Hematopoietic multipotent progenitor cell treated with erythropoietin and hydrocortisone succinate and interleukin-3 and kit ligand, for 8 days (in vitro differentiated cells): ENCODE measurements at regions not wholly inside any gene's neighbourhood (a gene's known extent, or its start where the extent isn't known, plus 50 kb on each side); places are given as distances from the start of the nearest gene placed in this dataset.

ENCODE experiments used
- DNase-seq: peaks from one replicate; pipeline ENCODE4 v3.0.0-alpha.2; 2015

DNA sequence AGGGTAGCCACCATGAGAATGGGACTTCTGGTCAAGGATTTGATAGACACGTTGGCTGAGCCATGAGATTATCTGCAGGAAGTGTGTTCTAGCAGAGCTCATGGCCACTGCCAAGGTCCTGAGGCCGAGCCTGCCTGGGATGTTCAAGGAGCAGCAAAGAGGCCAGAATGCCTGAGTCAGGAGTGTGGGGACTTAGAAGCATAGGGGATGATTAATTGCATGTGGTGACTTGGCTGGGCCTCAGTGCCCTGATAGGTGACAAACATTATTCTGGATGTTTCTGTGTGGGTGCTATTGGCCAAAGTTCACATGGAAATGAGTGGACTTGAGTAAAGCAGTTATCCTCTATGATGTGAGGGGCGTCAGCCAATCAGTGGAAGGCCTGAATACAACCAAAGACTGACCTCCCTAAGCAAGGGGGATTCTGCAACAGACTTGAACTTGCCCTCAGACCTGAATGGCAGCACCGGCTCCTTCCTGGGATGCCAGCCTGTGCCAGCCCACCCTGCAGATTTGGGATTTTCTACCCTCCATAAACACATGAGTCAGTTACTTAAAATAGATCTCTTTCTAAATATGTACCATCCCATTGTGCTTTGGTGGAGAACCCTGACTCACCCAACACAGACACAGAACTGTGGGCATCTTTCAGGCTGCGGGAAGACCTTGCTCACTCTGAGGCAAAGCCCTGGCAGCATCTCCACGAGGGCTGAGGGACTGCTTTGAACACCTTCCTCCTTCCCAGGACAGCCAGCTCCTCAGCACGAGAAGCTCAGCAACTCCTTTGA lies 363.9 kb upstream of the MGMT start:
- no peak for DNase-seq

DNA sequence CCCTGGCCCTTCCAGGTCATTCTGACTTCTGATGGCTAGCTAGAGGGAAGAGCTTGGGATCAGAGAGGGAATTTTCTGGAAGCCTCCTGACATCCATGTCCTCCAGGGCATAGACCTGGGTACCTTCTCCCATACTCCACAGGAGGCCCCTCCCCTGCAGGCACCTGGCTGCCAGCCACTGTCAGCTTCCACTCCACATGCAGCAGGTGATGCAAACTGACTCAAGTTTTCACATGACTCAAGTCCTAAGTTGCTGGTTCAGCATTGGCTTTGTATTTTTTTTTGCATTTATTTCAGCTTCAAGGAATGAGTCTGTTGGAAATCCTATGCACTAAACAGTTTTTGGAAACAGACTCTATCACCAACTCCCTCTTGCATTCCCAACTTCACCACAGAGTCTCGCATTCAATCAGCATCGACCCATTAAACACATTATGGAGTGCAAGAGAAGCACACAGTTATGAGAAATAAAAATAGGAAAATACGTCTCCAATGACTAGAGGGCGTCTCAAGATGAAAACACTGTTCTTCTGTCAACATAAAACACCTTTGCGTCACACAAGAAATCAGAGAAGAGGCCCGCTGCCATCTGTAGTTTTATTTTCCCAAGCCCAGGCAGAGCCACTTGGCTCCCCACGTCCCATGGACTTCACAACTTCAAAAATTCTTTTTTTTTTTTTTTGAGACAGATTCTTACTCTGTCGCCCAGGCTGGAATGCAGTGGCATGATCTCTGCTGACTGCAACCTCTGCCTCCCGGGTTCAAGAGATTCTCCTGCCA lies 362.6 kb upstream of the MGMT start:
- no peak for DNase-seq

DNA sequence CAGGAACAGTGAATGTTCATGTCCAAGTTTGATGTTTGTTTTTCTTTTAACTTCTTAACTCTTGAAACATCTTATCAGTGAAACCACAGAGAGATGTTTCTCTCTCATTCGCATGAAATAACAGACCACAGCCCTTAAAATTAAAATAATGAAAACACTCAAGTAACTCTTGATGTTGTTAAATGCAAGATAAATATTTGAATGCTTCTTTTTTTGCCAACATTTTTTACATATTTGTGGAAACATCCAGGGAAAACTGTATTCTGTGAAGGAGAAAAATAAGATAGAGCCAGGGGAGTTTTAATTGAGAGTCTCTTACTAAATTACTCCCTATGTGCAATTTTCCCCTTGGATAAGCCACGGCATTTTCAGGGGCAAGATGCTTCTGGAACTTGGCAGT lies 361.8 kb upstream of the MGMT start:
- no peak for DNase-seq

DNA sequence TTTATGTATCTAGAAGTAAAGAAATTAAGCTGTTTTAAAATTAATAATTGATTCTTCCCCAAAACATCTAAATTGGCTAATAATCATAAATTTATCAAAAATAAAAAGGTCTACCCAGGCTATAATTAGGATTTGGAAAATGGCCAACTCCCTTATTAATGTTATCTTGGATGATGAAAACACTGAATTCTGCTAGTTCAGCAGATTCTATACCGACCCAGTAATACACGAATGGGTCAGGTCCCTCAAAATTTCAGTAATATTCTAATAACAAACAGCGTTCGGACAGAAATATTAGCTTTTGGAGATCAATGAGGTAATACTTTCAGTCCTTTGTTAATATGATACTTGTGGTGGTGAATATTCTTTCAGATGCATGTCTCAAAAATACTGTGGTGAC lies 360.7 kb upstream of the MGMT start:
- DNase-seq, result no peak

DNA sequence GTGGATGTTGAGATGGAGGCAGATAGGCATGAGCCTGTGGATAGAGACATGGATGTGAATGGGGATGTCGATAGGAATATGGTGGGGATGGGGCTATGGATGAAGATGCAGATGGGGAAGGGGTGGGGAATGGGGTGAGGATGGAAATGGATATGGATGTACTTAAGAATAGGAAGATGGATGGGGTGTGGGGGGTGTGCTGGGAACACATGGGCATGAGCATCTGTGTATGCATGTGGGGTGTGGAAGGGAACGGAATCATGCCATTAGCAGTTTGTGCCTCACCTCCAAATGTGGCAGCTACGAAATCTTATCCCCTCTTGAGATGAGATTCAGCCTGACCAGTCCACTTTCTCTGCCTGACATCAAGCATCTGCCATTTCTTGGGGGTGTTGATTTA lies 359.5 kb upstream of the MGMT start:
- no peak for DNase-seq

DNA sequence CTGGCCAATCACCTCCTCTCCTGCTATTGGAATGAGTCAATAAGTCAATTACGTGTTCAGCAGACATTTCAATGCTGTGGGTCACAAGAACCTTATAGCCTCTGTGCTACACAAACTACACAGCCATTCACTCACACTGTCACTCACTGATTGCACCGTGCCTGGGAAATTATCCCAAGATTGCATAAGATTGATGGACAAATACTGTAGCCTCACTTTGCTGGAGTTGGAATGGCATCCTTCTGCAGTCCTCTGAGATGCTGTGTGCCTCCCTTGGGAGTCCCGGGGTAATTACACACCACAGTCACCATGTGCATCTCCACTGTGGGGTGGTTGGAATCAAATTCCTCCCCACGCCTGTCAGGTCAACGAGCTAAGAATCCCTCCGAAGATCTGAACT lies 358.7 kb upstream of the MGMT start:
- DNase-seq, result no peak

DNA sequence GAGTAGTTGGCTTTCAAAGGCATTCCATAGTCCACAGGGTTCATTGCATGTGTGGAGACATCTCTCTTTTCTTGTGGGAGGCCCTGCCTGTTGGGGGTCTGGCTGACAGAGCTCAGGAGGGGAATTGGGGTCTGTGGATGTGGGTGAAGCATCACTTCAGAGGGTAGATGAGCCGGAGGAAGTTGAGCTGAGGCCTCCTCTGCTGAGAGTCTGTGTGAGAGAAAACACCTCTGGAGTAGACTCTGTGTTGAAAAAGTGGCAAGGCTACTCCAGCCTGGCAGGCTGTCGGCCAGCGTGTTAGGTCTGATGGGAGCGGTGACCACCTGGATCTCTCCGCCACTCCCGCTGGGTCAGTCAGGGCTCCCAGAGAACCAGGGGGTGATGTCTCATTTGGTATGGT lies 358.0 kb upstream of the MGMT start:
- no peak for DNase-seq

DNA sequence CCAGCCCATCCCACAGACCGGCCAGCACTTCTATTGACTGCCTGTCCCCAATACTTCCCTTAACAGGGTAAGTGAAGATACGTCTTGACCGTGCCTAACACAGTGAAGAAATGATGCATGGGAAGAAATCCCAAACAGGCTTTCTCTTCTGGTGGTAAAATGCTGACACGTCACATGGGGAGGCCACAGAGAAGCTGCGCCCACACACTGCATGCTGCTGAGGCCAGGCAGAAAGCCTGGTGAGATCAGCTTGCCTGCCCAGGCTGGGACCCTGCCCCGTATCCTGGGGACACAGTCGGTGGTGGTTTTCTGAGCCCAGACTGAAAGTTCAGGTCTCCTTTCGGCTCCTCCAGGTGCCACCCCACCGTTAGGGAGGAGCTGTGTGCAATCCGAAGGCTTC lies 356.3 kb upstream of the MGMT start:
- DNase-seq, result no peak

DNA sequence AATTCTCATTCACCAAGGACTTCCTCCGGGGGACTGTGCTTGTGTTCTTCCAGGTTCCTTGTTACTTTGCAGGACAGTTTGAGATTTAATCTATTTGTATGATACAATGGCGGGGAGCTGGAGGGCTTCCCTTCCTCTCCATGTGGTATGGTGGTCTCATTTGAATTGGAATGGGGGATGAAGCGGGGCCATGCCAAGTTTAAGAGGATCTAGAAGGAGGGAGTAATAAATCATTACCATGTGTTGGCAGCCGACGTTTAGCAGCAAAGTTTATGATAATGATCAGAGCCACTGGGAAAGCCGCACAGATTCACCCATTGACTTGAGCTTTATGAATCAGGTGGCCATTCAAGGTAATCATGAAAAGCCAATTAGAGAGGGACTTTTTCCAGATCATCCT lies 355.1 kb upstream of the MGMT start:
- no peak for DNase-seq

DNA sequence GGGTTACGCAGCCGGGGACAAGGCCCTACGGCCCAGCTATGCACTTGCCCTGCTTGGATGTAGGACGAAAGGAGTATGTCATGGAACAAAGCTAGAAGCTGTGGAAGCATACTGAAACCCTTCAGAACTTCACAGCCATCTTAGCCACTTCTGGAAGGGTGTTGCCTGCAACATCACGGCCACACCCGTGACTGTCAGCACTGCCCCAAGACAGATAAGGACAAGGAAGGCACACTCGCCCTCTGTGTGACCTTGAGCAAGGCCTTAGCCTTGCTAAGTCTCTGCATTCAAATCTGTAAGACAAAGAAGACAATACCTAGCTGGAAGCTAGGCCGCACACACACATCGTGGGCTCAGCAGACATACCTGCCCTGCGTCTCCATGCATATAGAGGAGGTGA lies 352.5 kb upstream of the MGMT start:
- peak; percentile 94 for DNase-seq

DNA sequence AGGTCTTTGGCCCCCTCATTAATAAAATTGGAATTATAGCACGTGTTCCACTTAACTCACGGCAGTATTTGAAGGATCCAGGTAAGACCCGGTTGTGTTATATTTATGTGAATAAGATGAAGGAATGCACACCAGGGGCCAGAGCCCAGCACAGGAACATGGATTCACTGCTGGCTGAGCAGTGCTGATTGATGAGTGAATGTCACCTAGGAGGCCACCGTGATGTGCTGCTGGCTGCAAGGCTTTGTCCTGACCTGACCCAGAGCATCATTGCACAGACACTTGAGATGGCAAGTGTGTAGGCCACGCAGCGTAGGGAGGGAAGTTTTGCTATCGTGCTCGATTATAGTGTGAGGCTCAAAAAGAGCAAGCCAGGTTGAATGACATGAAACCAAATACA lies 350.7 kb upstream of the MGMT start:
- DNase-seq, result no peak

DNA sequence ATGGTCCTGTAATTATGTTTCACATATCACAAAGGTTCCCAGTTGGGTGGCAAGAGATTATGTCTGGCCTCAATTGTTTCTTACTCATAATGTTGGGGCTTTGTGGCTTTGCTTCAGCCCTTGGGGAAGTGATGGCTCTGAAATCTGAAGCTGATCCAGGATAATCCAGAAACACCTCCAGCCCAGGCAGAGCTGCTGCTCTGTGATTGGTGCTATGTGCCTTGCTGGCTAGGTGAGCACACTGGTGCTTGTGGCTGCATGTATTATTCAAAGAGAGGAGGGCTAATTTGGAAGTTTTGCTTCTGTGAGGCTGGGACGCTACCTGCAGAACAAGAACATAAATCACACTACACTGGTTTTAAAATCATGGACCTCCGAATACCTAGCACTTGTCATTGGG lies 346.6 kb upstream of the MGMT start:
- no peak for DNase-seq

DNA sequence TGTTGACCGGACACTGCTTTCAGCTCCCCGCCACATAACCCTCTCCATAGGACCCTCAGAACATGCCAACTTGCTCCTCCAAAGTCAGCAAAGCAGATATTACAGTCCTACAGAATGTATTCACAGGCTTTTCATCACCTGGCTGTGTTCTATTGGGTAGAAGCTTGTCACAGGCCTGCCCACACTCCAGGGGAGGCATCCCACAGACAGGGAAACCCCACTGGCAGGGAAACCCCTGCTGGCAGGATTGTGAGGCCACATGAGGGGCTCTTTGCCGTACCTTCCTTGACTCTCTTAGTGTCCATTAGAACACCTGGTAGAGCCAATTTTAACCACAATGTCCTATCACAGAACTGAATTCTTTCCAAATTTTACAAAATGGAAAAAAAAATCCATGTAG lies 344.2 kb upstream of the MGMT start:
- no peak for DNase-seq

DNA sequence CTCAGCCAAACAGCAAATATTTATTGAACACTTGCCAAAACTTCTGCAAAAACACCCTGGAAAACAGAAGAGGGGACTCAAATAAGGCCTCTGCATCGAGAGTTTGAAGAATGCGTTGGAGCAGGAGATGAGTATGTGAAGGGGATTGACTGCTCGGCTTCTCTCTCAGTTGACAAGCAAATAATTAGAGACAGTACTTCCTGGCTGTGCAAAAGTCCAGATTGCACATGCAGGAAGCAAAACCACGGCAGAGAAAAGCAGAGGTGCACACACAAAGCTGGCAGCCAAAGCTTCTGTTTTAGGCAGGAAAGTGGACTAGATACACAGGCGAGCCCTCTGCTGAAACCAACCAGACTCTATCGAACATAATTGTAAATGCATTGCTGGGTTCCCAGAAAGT lies 343.6 kb upstream of the MGMT start:
- no peak for DNase-seq

DNA sequence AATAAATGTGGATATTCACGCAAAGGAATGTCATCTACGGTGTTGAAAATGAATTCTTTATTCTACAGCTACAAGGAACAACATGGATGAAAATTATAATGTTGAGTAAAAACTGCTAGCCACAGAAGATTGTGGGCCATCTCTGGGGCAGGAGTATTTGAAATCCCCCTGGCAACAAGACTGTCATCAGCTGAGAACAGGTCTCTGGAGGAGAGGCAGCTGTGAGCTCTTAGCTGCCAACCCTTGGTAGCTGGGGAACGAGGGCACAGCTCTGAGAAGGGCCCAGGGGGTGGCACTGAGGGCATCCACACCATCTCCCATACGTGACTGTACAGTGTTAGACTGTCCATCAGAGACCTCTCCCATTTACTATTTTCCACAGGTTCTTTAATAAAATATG lies 340.1 kb upstream of the MGMT start:
- no peak for DNase-seq

DNA sequence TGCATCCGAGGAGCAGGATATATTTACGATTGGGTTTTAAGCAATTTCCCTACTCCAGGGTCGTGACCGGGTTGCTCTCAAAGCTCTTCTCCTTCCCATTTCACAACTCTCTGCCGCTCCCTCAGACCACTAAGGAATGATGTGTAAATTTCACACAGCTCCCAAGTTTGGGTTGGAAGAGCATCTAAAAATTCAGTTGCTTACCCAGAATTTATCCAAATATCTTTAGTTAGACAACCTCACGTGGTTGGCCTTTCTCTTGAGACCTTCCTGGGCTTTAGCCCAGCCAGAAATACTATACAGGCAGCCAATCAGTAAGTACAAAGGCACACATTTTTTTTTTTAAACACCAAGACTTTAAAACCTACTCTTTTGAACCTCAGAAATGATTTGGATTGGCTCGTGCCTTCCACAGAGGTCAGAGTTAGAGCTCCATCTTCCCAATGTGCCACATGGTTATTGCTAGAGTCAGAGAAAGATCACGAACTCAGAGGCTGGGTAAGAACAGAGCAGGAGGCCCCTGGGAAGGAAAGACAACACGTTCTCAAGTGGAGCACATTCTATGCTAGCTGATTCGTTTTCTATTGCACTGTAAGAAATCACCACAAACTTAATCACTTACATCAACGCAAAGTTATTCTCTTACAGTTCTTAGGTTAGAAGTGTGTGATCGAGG lies 335.4 kb upstream of the MGMT start:
- DNase-seq, result no peak

DNA sequence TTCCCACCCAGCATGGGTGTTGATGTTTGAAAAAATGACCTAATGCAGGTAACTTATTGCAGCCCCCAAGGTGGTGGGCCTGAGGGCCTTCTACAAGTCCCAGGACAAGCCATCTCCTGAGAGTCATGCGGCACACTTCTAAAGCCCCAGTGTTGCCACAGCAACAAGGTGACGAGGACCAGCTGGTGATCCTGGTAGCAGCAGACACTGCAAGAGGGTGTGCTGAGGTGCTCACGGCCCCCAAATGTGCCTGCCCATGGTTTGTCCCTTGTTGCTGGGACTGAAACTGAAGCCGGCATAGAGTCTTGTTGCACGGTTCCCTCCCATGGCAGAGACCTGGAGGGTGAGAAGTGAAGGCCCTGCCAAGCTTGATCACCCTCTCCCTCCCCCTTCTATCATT lies 333.2 kb upstream of the MGMT start:
- no peak for DNase-seq

DNA sequence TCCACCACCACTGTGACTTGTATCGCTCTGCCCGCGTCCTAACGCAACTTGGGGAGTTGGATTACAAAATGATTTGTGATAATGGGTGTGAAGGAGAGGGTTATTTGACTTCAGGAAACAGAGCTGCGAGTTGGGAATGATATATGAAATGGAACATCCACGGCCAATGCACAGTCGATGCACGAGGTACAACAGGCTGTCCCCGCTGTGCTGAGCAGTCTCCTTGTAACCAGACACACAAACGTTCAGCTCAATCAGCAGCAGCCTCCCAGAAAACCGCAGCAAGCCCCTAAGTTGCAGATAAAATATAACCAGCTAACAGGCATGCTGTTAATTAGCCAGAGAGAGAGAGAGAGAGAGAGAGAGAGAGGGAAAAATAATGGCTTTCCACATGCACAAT lies 332.7 kb upstream of the MGMT start:
- peak; percentile 12 for DNase-seq

DNA sequence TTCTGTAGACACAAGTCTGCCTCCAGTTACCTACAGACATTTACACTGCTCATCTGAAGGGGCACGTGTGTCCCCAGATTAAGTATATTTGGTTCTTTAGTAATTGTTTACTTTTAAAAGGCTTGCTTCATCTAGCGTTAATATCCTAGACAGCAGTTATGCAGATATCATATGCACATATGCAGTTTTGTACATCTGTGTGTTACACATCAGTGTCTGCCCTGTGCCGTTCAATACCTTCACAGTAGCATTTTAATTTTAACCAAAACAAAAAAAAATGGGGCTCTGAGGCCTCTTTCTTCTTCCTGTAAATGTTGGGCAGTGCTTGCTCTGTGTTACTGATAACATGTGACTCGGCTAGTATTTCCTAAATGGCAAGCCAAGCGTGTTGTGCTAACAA lies 331.4 kb upstream of the MGMT start:
- no peak for DNase-seq

DNA sequence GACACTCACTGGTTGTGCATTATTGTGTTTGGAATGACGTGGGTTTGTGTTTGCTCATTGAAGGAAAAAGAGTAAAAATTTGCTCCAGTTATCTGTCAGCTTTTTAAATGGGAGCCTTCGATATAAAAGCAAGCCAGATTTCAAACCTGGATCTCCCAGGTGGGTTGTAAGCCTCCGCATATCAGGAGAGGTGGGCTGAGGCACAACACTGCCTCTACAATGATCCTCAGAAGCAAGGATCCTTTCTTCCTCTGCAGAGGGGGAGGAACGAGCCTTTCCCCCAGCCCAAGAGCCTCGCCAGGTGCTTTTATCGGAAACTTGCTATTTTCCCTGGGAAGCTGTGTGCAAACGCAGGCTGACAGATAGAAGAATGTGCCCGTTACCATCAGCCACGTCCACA lies 331.0 kb upstream of the MGMT start:
- DNase-seq, result no peak

DNA sequence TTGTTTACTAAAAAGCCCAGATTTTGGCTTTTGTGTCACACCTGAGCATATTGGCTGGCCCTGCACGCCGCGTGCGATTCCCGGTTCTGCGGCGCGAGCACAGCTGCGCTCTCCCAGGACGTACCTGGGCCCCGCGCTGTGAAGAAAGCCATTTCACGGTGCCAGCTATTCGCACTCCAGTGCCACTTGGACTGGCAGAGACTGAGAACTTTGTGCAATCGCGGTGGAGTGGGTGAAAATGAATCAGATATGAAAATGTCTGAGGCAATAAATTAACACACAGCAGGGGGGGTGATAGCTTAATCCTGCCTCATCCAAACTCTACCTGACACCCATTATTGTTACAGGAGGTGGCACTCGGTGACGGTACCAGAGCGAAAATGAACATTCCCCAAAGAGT lies 330.1 kb upstream of the MGMT start:
- DNase-seq, result no peak

DNA sequence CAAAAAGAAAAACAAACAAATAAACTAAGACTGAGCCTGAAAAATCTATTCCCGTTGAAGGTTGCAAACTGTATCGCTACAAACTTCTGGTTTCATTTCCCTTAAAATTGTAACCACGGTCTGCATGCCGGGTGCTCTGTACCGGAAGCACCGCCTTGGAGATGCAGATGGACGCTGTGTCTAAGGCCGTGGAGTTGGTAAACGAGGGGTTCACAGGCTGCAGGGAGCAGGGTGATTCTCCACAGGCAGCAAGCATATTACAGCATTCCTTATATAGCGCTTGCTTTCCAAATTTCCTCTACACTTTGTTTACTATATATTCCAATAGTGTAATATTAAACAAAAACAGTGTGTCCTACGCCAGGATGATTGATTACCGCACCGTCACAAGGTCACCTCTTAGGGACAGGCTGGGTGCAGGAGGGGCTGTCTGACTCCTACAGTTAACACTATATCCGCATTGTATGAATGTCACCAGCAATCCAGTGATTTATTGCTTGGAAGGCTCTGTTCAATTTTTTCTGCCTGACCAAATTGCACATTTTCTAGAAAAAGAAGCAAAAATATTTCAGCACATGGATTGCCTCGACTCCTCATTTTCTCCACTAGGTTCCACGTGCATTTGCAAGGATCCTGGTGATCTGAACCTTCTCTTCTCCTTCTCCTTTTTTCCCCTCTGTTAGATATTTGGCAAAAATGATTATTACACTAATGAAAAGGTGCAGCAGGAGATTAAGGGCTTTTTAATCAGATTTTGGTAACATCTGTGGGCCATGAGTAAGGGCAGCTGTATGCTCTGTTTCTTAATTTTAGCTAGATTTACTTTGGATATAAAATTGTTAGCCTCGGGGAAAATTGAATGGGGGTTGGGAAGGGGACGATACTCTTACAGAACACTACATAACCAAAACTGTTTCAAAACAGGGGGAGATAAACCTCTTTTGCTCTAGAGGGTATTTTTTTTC lies 325.8 kb upstream of the MGMT start:
- no peak for DNase-seq

DNA sequence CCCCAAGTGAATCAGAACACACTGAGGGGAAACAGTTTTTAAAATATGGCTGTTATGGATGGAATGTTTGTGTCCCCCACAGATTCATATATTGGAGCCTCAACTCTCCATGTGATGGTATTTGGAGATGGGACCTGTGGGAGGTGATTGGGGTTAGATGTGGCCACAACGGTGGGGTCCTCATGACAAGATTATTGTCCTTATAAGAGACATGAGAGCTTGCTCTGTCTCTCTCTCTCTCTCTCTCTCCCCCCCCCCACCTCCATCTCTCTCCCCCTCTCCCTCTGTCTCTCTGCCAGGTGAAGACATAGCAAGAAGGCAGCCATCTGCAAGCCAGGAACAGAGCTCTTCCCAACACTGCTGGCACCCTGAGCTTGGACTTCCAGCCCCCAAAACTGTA lies 315.8 kb upstream of the MGMT start:
- DNase-seq, result no peak
